ENCODE measurements at regions not wholly inside any gene's neighbourhood (a gene's known extent, or its start where the extent isn't known, plus 50 kb on each side); places are given as distances from the start of the nearest gene placed in this dataset.

- Histone ChIP-seq H3K9ac (ENCODE audit: low read depth, low read length) (no peak overlapping the region), H3K36me3 (ENCODE audit: insufficient read depth, low read length) (no peaks in the 10 kb centered on the region), H3K27ac (ENCODE audit: low read length) (no peak overlapping the region), H3K27me3 (ENCODE audit: insufficient read depth, low read length, poor library complexity) (no peaks in the 10 kb centered on the region), H2AFZ (ENCODE audit: low read depth, low read length) (no peak overlapping the region), H4K20me1 (ENCODE audit: insufficient read depth, low read length) (no peaks in the 10 kb centered on the region), H3K79me2 (ENCODE audit: insufficient read depth, low read length) (no peaks in the 10 kb centered on the region), H3K4me2 (ENCODE audit: insufficient read depth, low read length) (no peak overlapping the region), H3K4me1 (ENCODE audit: insufficient read depth, low read length) (no peaks in the 10 kb centered on the region), H3K9me3 (ENCODE audit: insufficient read depth, low read length, severe bottlenecking) (no peaks in the 10 kb centered on the region), H3K4me3 (ENCODE audit: low read depth in 1 of 2, low read length in 2 of 2) (no peak overlapping the region)
- TF ChIP-seq EZH2 (IDR thresholded peaks at IDR 0.05; ENCODE audit: borderline replicate concordance, low read depth, low read length, severe bottlenecking), result no peak
- no peak for TF ChIP-seq CTCF (IDR thresholded peaks at IDR 0.05; ENCODE audit: borderline replicate concordance, extremely low read depth, low read length, poor library complexity, severe bottlenecking)
- ATAC-seq (ENCODE audit: insufficient read depth, low read depth) (no peak), DNase-seq (no peak)
Measured at GRCh38 chr15:93671387-93671943, 559.9 kb upstream of the MCTP2 start.

- no peaks in the 10 kb centered on the region for H3K36me3 ChIP-seq (ENCODE audit: insufficient read depth, low read length)
- H3K79me2 ChIP-seq (ENCODE audit: insufficient read depth, low read length), result no peaks in the 10 kb centered on the region
- TF ChIP-seq EZH2 (IDR thresholded peaks at IDR 0.05; ENCODE audit: borderline replicate concordance, low read depth, low read length, severe bottlenecking) (no peak), CTCF (IDR thresholded peaks at IDR 0.05; ENCODE audit: borderline replicate concordance, extremely low read depth, low read length, poor library complexity, severe bottlenecking) (no peak)
- H3K4me3 ChIP-seq (ENCODE audit: low read depth in 1 of 2, low read length in 2 of 2), result no peak overlapping the region
- H3K9me3 ChIP-seq (ENCODE audit: insufficient read depth, low read length, severe bottlenecking), result no peaks in the 10 kb centered on the region
- no peaks in the 10 kb centered on the region for H3K27me3 ChIP-seq (ENCODE audit: insufficient read depth, low read length, poor library complexity)
- DNase-seq (no peak), ATAC-seq (ENCODE audit: insufficient read depth, low read depth) (no peak)
- no peak overlapping the region for H3K27ac ChIP-seq (ENCODE audit: low read length)
- H3K9ac ChIP-seq (ENCODE audit: low read depth, low read length), result no peak overlapping the region
- H3K4me2 ChIP-seq (ENCODE audit: insufficient read depth, low read length), result no peak overlapping the region
- no peaks in the 10 kb centered on the region for H4K20me1 ChIP-seq (ENCODE audit: insufficient read depth, low read length)
- no peaks in the 10 kb centered on the region for H3K4me1 ChIP-seq (ENCODE audit: insufficient read depth, low read length)
- no peak overlapping the region for H2AFZ ChIP-seq (ENCODE audit: low read depth, low read length)
Measured at GRCh38 chr15:93670931-93671330, 560.4 kb upstream of the MCTP2 start.

- H3K27ac ChIP-seq (ENCODE audit: low read length), result no peak overlapping the region
- TF ChIP-seq EZH2 (IDR thresholded peaks at IDR 0.05; ENCODE audit: borderline replicate concordance, low read depth, low read length, severe bottlenecking), result no peak
- no peak for TF ChIP-seq CTCF (IDR thresholded peaks at IDR 0.05; ENCODE audit: borderline replicate concordance, extremely low read depth, low read length, poor library complexity, severe bottlenecking)
Measured at GRCh38 chr15:93664213-93664956, 567.0 kb upstream of the MCTP2 start.

More at GRCh38 chr15:93664213-93664956, 567.0 kb upstream of the MCTP2 start:
- H3K9ac ChIP-seq (ENCODE audit: low read depth, low read length), result no peak overlapping the region
- no peaks in the 10 kb centered on the region for H3K36me3 ChIP-seq (ENCODE audit: insufficient read depth, low read length)
- H3K4me3 ChIP-seq (ENCODE audit: low read depth in 1 of 2, low read length in 2 of 2), result no peak overlapping the region
- H3K79me2 ChIP-seq (ENCODE audit: insufficient read depth, low read length), result no peaks in the 10 kb centered on the region
- no peak overlapping the region for H3K4me2 ChIP-seq (ENCODE audit: insufficient read depth, low read length)
- H3K27me3 ChIP-seq (ENCODE audit: insufficient read depth, low read length, poor library complexity), result no peaks in the 10 kb centered on the region
- H4K20me1 ChIP-seq (ENCODE audit: insufficient read depth, low read length), result no peaks in the 10 kb centered on the region
- H3K9me3 ChIP-seq (ENCODE audit: insufficient read depth, low read length, severe bottlenecking), result no peaks in the 10 kb centered on the region
- DNase-seq (no peak), ATAC-seq (ENCODE audit: insufficient read depth, low read depth) (no peak)
- H2AFZ ChIP-seq (ENCODE audit: low read depth, low read length), result no peak overlapping the region
- H3K4me1 ChIP-seq (ENCODE audit: insufficient read depth, low read length), result no peaks in the 10 kb centered on the region
